ENCODE measurements at regions not wholly inside any gene's neighbourhood (a gene's known extent, or its start where the extent isn't known, plus 50 kb on each side); places are given as distances from the start of the nearest gene placed in this dataset.
"Not testable (repeated sequence)": the region's sequence is repeated elsewhere in the genome, so short reads cannot be mapped to it uniquely, and the experiment has no call there.

DNA sequence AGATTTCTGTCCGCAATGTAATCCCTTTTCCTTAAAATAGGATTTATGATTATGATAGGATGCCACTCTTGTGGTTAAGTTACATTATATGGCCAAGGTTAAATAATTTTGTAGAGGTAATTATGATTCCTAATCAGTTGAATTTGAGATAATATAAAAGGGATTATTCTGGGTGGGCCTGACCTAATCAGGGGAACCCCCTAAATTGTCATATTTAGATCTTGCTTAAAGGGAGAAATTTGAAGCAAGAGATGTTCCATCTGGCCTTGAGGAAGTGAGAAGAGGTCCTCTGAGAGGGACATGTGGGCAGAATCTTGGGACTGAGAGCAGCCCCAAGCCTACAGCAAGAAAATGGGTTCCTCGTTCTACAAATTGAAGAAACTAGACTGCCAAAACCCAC lies 1550.1 kb upstream of the TENM4 start:
- no peak for DNase-seq

GRCh38 chr11:80987171-80987570 lies 1546.3 kb upstream of the TENM4 start:
- no peak for DNase-seq

DNA sequence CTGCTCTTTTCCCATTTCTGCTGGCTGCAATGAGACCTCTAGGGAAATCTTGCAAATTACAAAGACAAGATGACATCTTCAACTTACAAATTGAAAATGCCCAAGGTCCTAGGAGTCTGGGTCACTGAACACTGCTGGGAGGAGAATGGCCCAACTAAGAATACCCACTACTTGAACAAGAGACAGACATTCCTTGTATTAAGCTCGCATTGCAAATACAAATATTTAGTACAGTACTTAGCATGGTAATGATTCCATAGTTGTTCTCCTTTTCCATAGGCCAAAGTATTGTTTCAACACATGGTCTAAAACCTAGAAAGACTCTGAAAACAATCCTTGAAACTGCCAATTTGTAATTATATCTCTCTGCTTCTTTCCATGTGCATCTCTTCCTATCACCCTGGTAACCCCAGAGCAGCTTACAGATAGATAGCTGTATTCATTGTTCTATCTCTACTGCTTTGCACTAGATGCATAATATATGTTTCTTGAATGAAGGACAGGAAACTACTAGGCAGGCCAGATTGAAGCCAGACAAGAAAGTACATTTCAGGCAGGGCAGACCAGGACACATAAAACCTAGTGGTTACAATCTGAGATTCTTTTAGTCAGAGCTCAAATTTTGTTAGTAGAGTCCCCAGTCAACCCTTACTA lies 1545.7 kb upstream of the TENM4 start:
- no peak for DNase-seq

DNA sequence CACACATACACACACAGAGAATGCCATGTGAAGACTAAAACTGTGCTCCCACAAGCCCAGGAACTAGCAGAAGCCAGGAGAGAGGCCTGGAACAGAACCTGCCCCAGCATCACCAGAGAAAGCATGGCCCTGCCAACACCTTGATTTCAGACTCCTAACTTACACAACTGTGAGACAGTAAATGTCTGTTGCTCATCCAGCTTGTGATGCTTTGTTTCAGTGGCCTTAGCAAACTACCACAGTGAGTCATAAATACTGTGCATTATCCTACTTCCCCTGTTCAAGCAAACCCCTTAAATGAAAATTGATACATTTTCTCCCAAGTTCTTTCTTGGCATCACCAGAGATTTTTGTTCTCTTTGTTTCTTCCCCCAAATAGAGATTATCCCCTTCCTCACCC lies 1539.4 kb upstream of the TENM4 start:
- no peak for DNase-seq

DNA sequence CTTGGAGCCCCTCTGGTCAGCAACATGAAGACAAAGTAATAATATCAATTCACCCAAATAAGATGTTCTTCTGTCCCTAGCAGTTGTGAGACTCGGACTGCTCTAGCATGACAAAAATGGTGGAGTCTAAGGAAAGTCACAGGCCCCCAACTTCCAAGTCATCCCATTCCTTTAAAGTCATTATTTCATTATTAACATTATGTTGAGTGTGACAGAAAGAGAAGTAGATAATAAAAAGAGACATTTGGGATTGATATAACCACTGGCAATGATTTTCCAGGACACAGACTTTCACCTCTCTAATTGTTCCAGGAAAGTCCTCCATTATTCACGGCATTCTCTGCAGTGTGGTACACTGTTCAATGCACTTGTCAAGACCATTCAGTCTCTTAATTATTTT lies 1533.0 kb upstream of the TENM4 start:
- no peak for DNase-seq

DNA sequence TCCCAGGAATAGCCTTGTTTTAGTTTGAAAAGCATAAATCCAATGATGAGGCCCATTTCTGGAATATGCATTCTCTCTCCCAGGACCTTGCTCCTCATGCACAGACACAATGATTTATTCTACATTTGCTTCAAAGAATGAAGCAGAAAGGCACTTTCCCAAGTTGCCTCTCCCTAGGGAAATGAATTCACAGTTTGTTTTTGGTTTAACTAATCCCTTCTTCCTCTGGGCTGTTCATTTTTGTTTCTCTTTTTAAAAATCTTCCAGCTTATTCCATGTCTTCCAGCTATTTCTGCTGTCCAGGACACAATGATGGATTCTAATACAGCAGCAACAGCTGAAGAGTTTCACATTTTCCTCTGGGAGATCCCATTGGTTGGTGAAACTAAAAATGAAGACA lies 1529.2 kb upstream of the TENM4 start:
- DNase-seq: no peak

DNA sequence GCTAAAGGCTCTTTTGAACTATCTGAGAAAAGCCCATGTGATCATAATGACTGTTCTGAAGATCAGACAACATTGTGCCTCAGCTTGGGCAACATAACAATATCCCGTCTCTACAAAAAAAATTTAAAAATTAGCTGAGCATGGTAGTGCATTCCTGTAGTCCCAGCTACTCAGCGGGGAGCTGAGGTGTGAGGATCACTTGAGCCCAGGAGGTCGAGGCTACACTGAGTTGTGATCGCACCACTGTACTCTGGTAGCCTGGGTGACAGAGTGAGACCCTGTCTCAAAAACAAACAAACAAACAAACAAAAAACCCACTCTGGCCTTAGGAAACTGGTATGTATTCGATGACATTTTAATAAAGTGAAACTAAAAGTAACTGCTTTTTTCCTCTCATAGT lies 1526.8 kb upstream of the TENM4 start:
- DNase-seq: no peak

DNA sequence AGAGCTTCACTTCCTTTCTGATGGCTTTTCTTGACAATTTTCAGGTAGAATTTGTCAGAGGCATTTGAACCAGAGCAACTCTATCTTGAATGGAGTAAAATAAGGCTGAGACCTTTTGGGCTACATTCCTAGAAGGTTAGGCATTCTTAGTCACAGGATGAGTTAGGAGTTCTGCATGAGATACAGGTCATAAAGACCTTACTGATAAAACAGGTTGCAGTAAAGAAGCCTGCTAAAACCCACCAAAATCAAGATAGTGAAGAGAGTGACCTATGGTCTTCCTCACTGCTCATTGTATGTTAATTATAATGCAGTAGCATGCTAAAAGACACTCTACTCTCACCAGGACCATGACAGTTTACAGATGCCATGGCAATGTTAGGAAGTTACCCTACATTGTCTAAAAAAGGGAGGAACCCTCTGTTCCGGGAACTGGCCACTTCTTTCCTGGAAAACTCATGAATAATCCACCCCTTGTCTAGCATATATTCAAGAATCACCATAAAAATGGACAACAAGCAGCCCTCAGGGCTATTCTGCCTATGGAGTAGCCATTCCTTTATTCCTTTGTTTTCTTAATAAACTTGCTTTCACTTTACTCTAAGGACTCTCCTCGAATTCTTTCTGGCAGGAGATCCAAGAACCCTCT lies 1519.7 kb upstream of the TENM4 start:
- DNase-seq: no peak

DNA sequence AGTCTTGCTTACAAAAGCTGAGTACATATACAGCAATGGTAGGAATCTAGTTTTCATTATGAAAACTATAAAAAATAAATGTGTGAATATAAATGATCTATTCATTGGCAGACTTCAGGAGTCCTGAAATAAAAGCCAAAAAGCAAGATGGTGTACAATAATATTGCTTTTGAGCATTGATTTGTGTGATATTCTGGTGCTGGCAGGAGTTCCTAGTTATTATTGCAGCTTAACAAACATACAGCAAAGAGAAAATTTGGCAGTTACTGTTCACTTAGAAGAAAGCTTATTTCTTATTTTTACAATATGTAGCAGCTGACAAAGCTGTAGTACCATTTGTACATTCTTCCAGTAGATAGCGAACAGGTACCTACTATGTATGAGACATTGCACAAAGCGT lies 1518.9 kb upstream of the TENM4 start:
- DNase-seq: no peak

DNA sequence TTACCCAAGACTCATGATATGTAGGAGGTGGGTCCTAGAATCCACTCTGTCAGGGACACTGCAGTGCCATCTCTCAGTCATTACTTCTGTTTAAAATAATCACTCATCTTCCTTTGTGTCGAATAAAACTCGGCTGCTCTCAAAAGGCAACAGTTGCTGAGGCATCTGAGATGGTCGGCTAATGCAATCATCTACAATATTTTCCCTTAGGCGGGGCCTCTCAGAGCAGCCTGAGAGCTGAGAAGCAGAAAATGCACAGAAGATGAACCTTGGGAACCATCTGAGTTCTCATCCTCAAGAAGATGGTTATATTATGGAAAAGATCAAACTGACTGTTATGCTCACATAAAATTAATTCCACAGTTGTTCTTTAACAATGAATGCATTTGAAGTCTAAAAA lies 1518.2 kb upstream of the TENM4 start:
- no peak for DNase-seq

- no peak for DNase-seq
Measured at GRCh38 chr11:80958361-80958760, 1517.5 kb upstream of the TENM4 start.

GRCh38 chr11:80955588-80955987 lies 1514.8 kb upstream of the TENM4 start:
- DNase-seq: no peak

GRCh38 chr11:80948781-80949180 lies 1508.0 kb upstream of the TENM4 start:
- no peak for DNase-seq

DNA sequence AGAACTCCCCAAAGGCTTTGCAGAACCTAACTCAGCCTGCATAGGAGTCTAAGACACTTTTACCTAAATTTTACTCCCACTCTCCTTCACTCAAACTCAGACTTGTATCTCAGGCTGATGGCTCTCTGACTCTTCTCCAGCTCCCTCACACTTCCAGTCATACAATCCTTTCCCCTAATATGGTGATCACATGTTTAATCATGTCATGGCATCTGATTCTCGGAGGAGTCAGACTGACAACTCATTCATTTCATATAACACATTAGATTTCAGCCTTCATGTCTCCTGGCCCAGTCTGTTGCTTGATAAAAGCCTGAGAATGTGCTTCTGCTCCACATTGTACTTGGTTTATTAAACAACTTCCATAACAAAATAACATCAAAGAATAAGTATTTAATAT lies 1503.9 kb upstream of the TENM4 start:
- no peak for DNase-seq

GRCh38 chr11:80943226-80943625 lies 1502.4 kb upstream of the TENM4 start:
- DNase-seq: no peak

- no peak for DNase-seq
Measured at GRCh38 chr11:80937842-80938241, 1497.0 kb upstream of the TENM4 start.

DNA sequence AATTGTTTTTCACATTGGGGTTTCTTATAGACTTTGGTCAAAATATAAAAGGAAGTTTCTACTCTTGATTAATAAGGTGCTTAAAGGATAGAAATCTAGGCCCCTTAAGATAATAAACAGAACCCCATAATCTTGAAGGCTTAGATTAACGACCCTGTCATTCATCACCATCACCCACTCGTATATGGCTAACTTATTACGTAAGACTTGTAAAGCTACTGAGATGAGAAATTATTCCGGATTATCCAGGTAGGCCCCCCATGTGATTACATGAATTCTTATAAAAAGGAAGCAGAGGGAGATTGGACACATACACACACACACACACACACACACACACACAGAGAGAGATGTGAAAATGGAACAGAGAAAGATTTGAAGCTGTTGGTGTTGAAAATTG lies 1489.2 kb upstream of the TENM4 start:
- no peak for DNase-seq

DNA sequence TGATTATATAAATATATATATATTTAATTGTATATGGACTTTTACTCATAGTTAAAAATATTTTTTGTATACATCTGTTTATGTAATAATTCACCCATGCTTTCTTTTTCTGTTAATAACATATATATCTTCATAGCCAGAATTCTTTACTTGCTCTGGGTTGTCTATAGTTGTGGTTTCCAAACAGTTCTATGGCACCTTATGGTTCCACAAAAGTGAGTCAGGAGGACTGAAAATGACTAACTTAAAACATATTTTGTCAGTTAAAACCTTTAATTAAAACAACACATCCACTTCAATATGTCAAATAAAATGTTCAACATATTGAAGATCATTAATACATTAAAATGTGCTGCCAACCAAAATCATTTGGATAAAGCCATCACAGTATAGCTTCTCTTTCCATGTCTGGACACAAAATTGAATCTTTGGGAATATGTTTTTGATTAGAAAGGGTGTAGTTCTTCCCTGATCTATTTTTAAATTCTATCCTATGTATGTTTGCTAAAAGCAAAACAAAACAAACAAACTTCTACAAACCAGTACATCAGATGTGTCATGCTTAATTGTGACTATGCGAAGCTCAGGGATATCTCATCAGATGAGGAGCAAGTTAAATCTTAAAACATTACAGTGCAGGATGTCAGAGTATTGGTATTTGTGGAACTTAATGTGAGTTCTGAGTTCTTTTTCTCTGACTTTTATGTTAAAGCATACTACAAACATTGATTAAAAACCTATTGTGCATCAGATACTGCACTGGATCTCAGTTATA lies 1488.4 kb upstream of the TENM4 start:
- DNase-seq: no peak

- DNase-seq: no peak
Measured at GRCh38 chr11:80925321-80925720, 1484.5 kb upstream of the TENM4 start.

- not testable (repeated sequence) for DNase-seq
Measured at GRCh38 chr11:80921310-80921709, 1480.5 kb upstream of the TENM4 start.

DNA sequence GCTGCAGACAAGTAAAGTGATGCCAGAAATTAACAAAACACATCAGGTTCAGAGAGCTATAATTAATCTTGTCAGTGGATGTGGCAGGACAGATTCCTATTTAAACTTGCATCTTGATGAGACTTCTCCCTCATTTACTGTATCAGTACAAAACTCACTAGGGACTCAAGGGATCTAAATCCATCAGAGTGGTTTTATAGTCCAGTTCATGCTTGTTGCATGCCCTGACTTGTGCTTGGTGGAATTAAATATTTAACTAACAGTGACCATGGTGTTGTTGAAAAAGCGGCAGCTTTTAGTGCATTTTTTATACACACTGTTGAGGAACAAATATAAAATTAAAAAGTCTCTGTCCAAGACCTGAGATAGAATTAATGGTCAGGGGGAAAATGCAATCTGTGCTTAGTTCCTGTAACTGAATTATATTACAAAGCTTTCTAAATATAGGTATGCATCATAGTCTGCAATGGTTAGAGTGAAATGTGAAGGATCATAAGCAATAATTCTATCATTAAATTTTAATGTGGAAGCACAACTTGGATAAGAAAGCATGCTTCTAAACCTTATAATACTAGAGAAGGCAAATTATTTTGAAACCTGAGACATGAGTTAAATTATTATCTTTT lies 1475.5 kb upstream of the TENM4 start:
- no peak for DNase-seq

- no peak for DNase-seq
Measured at GRCh38 chr11:80914311-80914710, 1473.5 kb upstream of the TENM4 start.

DNA sequence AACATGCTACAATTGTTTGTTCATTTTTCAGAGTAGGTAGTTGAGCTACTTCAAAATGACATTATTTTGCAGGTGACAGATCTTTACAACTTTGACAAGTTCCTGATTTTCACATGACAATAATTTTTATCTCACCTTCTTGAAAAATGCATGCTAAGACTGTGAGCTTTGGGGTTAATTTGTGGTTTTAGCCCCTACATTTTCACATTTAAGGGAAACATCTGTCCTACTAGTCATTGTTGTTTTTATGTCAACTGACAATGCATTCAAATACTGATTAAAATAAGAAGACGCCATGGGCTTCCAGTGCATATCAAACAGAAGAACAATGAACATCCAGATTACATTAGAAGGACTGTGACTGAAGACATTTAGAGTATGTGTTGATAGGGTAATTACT lies 1470.8 kb upstream of the TENM4 start:
- no peak for DNase-seq

GRCh38 chr11:80900265-80900664 lies 1459.4 kb upstream of the TENM4 start:
- no peak for DNase-seq

Measured in activated CD4-positive, alpha-beta T cell treated with anti-CD3 and anti-CD28 coated beads for 4 hours (primary cell).